Brain microvascular endothelial cell (primary cell): ENCODE measurements at regions not wholly inside any gene's neighbourhood (a gene's known extent, or its start where the extent isn't known, plus 50 kb on each side); places are given as distances from the start of the nearest gene placed in this dataset.

Experiments used
- DNase-seq: peaks from one replicate; pipeline ENCODE4 v3.0.0-alpha.2; 2020
- H3K27ac ChIP-seq: fragments of 250-450 bp; sonication (Bioruptor Pico); 2 replicates; pipeline ENCODE4 v1.5.1; 2020; ENCODE audit warnings: mild to moderate bottlenecking, moderate library complexity
- H3K27me3 ChIP-seq: fragments of 250-450 bp; sonication (Bioruptor Pico); replicated peaks from 2 replicates; pipeline ENCODE4 v1.5.1; 2020; ENCODE audit warnings: mild to moderate bottlenecking
- H3K36me3 ChIP-seq: fragments of 250-450 bp; sonication (Bioruptor Pico); replicated peaks from 2 replicates; pipeline ENCODE4 v1.5.1; 2020; ENCODE audit warnings: mild to moderate bottlenecking
- H3K4me3 ChIP-seq: 2 replicates; pipeline ENCODE4 v1.5.1; 2011; ENCODE audit warnings: low read depth, mild to moderate bottlenecking, control low read depth, low read length, moderate library complexity
- in situ Hi-C: cut with HindIII; loops from 2 replicates; pipeline ENCODE4 v1.10.0; 2017; ENCODE audit warnings: low sequenced_read_pairs, low pct_ligation_motif_present
- TF ChIP-seq, protein P1 (sequence below): IDR thresholded peaks from 2 replicates; pipeline ENCODE4 v1.5.1; 2011; ENCODE audit warnings: low read depth, mild to moderate bottlenecking, moderate library complexity, low read length, control low read depth, inconsistent platforms; ENCODE audit errors: missing control alignments

DNA sequence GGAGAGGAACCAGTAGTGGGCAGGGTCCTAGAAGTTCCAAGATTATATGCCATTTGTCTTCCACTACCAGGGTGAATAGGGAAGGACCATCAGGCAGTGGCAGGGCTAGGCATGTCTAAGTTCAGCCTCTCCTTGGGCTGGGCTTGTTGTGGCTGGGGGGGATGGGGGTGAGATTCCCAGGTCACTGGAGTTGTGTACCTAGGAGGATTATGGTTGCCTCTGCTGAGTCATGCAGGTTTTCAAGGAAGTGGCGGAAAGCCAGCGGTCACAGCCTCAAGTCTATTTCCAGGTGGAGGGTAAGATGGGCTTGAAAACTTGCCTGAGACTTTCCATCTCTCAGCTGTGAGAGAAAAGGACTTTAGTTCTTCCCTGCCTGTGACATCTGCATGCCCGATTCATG is 1407.1 kb downstream of the SI start:
- H3K27me3 ChIP-seq: no peaks in the 10 kb centered on the region
- H3K4me3 ChIP-seq: no peak overlapping the region
- H3K27ac ChIP-seq: no peak overlapping the region
- no peaks in the 10 kb centered on the region for H3K36me3 ChIP-seq
- DNase-seq: no peak
- TF ChIP-seq, protein P1, sequence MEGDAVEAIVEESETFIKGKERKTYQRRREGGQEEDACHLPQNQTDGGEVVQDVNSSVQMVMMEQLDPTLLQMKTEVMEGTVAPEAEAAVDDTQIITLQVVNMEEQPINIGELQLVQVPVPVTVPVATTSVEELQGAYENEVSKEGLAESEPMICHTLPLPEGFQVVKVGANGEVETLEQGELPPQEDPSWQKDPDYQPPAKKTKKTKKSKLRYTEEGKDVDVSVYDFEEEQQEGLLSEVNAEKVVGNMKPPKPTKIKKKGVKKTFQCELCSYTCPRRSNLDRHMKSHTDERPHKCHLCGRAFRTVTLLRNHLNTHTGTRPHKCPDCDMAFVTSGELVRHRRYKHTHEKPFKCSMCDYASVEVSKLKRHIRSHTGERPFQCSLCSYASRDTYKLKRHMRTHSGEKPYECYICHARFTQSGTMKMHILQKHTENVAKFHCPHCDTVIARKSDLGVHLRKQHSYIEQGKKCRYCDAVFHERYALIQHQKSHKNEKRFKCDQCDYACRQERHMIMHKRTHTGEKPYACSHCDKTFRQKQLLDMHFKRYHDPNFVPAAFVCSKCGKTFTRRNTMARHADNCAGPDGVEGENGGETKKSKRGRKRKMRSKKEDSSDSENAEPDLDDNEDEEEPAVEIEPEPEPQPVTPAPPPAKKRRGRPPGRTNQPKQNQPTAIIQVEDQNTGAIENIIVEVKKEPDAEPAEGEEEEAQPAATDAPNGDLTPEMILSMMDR: no peak
- in situ Hi-C loops: no loop called here

DNA sequence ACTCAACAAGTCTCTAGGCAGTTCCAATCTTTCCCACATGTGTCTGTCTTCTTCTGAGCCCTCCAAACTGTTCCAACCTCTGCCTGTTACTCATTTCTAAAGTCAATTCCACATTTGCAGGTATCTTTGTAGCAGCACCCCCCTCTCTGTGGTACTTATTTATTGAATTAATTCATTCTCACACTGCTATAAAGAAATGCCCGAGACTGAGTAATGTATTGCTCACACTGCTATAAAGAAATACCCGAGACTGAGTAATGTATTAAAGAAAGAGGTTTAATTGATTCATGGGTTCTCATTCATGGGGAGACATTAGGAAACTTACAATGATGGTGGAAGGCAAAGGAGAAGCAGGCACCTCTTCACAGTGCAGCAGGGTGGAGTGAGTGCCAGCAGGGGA is 1413.8 kb downstream of the SI start:
- TF ChIP-seq, protein P1: no peak
- H3K36me3 ChIP-seq: no peaks in the 10 kb centered on the region
- DNase-seq: no peak
- H3K4me3 ChIP-seq: no peak overlapping the region
- H3K27ac ChIP-seq: no peak overlapping the region
- no peaks in the 10 kb centered on the region for H3K27me3 ChIP-seq
- in situ Hi-C loops: no loop called here

DNA sequence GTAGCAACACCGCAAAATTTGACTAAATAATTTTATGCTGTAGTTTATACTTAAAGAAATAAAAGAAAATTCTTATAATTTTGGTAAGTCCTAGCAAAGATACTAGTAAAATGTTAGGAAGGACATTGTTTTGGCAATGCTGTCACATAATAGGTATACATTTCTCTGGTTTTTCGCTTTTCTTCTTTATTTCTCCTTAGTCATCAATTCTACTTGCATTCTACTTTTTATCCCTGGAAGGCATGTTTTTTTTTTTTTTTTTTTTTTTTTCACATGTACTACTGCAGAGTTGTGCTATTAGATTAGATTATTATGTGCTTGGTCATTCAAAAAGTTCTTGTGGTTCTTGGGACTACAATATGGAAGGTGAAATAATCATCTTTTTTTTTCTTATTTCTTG is 1421.2 kb downstream of the SI start:
- in situ Hi-C loops: no loop called here
- TF ChIP-seq, protein P1: no peak
- no peak overlapping the region for H3K4me3 ChIP-seq
- DNase-seq: no peak
- no peaks in the 10 kb centered on the region for H3K27me3 ChIP-seq
- no peaks in the 10 kb centered on the region for H3K36me3 ChIP-seq
- no peak overlapping the region for H3K27ac ChIP-seq

DNA sequence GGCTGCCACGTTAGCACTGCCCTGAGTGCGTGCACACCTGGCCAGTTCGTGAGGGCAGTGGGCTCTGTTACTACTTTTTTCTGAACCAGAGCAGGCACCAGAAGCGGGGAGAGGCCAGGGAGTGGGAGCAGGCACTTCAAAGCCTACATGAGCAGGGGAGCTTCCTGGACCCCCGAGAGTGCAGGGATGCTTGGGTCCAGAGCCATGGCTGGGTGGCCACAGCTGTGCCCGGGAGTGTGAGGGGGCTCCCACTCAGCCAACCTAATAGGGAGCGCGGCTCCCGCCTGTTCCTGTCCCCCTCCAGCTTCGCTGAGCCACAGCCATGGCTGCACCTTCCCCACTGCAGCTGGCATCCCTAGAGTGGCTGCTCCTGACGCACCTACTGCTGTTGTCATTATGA is 1423.3 kb downstream of the SI start:
- in situ Hi-C loops: no loop called here
- Histone ChIP-seq H3K4me3 (no peak overlapping the region), H3K36me3 (no peaks in the 10 kb centered on the region), H3K27me3 (no peaks in the 10 kb centered on the region), H3K27ac (no peak overlapping the region)
- no peak for DNase-seq
- TF ChIP-seq, protein P1: no peak

DNA sequence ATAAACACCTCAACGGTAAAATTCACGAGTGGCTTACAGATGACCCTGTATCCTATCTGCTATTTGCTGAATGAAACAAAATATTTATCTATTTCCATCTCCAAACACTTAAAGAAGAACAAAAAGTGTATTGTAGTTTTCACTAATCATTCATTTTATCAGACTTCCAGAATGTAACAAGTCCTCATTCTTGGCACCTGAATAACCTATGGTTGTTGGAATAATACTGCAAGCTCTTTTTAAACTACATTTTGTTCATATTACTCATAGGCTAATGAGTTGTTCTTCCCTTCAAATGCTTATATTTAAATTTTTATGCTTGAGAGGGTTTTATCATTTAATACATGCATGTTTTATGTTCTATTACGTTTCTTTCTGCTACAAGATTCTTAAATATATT is 1434.1 kb downstream of the SI start:
- TF ChIP-seq, protein P1: no peak
- in situ Hi-C loops: no loop called here
- H3K27me3 ChIP-seq: no peaks in the 10 kb centered on the region
- H3K4me3 ChIP-seq: no peak overlapping the region
- no peaks in the 10 kb centered on the region for H3K36me3 ChIP-seq
- H3K27ac ChIP-seq: no peak overlapping the region
- no peak for DNase-seq

DNA sequence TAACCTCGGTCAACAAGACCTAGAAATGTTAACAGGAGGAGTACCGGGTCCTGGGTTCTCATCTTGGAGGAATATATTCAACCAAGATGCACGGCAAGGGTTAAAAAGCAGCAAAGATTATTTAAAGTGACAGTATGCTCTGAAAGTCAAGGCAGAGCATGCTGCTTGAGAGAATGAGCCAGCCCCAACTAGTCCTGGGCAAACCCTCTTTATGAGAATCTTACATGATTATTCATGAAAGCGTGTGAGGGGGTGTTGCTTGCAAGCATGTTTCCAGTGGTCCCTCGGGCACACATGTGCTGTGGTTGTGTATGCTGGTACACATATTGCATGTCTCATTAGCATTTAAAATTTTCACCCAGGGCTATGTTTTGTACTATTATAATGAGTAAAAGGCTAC is 1445.6 kb downstream of the SI start:
- H3K27ac ChIP-seq: no peak overlapping the region
- H3K4me3 ChIP-seq: no peak overlapping the region
- TF ChIP-seq, protein P1: no peak

More for the DNA sequence above, 1445.6 kb downstream of the SI start:
- in situ Hi-C loops: no loop called here
- Histone ChIP-seq H3K27me3 (no peaks in the 10 kb centered on the region), H3K36me3 (no peaks in the 10 kb centered on the region)
- no peak for DNase-seq
